ENCODE measurements at regions not wholly inside any gene's neighbourhood (a gene's known extent, or its start where the extent isn't known, plus 50 kb on each side); places are given as distances from the start of the nearest gene placed in this dataset.

GRCh38 chr5:38119836-38120235, 138.5 kb upstream of the EGFLAM start:
- no peak for ATAC-seq

DNA sequence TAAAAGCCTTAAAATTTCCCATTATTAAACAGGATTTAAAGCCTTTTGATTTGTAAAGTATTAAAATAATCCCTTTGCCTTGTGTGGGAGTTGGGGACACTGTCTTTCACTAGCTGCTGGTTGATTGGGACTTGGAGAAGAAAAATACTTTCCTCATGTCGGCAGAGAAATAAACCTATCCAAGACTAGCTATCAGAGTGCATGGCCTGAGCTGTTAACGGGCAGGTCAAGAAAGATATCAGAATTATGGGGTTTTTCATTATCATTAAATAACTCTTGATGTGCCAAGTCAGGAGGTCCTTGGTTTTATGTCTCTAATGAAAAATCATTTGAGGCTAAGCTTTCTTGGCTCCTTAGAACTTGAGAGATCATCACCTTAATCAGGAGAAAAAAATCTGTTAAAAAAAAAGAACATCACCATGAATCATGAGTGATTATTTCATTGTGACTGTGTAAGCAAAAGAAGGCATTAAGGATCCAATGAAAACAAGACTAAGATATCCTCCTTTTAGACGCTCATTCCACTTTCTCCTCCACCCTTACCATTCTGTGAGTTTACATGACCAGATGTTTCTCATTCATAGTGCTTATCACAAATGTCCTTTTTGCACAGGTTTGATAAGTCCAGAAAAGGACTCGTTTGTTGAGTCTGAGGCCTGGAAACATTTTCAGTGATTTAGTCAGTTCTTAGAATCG, 140.4 kb upstream of the EGFLAM start:
- no peak overlapping the region for H3K4me3 ChIP-seq
- H3K27me3 ChIP-seq (ENCODE audit: low read depth): no peaks in the 10 kb centered on the region
- H3K4me1 ChIP-seq: no peaks in the 10 kb centered on the region
- intact Hi-C loops (cut with DNase I): no loop called here
- DNase-seq (no peak), ATAC-seq (no peak)
- no peaks in the 10 kb centered on the region for H3K36me3 ChIP-seq
- H3K27ac ChIP-seq: no peak overlapping the region
- no peaks in the 10 kb centered on the region for H3K9me3 ChIP-seq
- TF ChIP-seq CTCF (IDR thresholded peaks at IDR 0.05): no peak

More at GRCh38 chr5:38119836-38120235, 138.5 kb upstream of the EGFLAM start:
- DNase-seq: no peak
- no peak overlapping the region for H3K4me3 ChIP-seq
- H3K27me3 ChIP-seq (ENCODE audit: low read depth): no peaks in the 10 kb centered on the region
- no peak overlapping the region for H3K27ac ChIP-seq
- no peak for TF ChIP-seq CTCF (IDR thresholded peaks at IDR 0.05)
- no peaks in the 10 kb centered on the region for H3K4me1 ChIP-seq
- no peaks in the 10 kb centered on the region for H3K36me3 ChIP-seq
- intact Hi-C loops (cut with DNase I): no loop called here
- H3K9me3 ChIP-seq: no peaks in the 10 kb centered on the region

GRCh38 chr5:38115318-38115827, 143.0 kb upstream of the EGFLAM start:
- TF ChIP-seq CTCF (IDR thresholded peaks at IDR 0.05): no peak
- ATAC-seq: no peak
- DNase-seq: no peak
- Histone ChIP-seq H3K27ac (no peak overlapping the region), H3K4me3 (no peak overlapping the region), H3K4me1 (no peaks in the 10 kb centered on the region), H3K27me3 (ENCODE audit: low read depth) (no peaks in the 10 kb centered on the region), H3K36me3 (no peaks in the 10 kb centered on the region), H3K9me3 (no peaks in the 10 kb centered on the region)
- intact Hi-C loops (cut with DNase I): no loop called here

- ATAC-seq: no peak
Measured at GRCh38 chr5:38113880-38114279, 144.5 kb upstream of the EGFLAM start.

GRCh38 chr5:38113456-38113855, 144.9 kb upstream of the EGFLAM start:
- no peak for TF ChIP-seq CTCF (IDR thresholded peaks at IDR 0.05)
- no peak for ATAC-seq
- Histone ChIP-seq H3K27ac (no peak overlapping the region), H3K4me1 (no peaks in the 10 kb centered on the region), H3K36me3 (no peaks in the 10 kb centered on the region), H3K9me3 (no peaks in the 10 kb centered on the region), H3K27me3 (ENCODE audit: low read depth) (no peaks in the 10 kb centered on the region), H3K4me3 (no peak overlapping the region)
- no peak for DNase-seq
- intact Hi-C loops (cut with DNase I): no loop called here

More at GRCh38 chr5:38113880-38114279, 144.5 kb upstream of the EGFLAM start:
- no peaks in the 10 kb centered on the region for H3K36me3 ChIP-seq
- H3K4me3 ChIP-seq: no peak overlapping the region
- TF ChIP-seq CTCF (IDR thresholded peaks at IDR 0.05): no peak
- no peak overlapping the region for H3K27ac ChIP-seq
- intact Hi-C loops (cut with DNase I): no loop called here
- no peaks in the 10 kb centered on the region for H3K27me3 ChIP-seq (ENCODE audit: low read depth)
- DNase-seq: no peak
- H3K9me3 ChIP-seq: no peaks in the 10 kb centered on the region
- no peaks in the 10 kb centered on the region for H3K4me1 ChIP-seq
